K562 (cell line): ENCODE measurements at regions not wholly inside any gene's neighbourhood (a gene's known extent, or its start where the extent isn't known, plus 50 kb on each side); places are given as distances from the start of the nearest gene placed in this dataset.

Source experiments
- CREB5 ChIP-seq: fragments of 250-450 bp; sonication (Bioruptor Pico); IDR thresholded peaks from 2 replicates; pipeline ENCODE4 v1.5.0; 2020; ENCODE audit warnings: mild to moderate bottlenecking
- TEAD4 ChIP-seq, 2 experiments: sonication (generic) in 1 of 2; formaldehyde crosslinking in 1 of 2; IDR thresholded peaks; 2 replicates each; pipeline versions ENCODE4 v1.6.1 to v1.8.0; 2012 to 2022; ENCODE audit warnings: borderline replicate concordance in 1 of 2, inconsistent platforms in 1 of 2, low read length in 1 of 2, mild to moderate bottlenecking in 1 of 2, missing genetic modification reagents in 1 of 2
- ZNF717 ChIP-seq: fragments of 250-450 bp; sonication (Bioruptor Pico); IDR thresholded peaks from 2 replicates; pipeline ENCODE4 v1.5.0; 2021
- TF ChIP-seq, protein P1 (sequence below): fragments of 450-650 bp; IDR thresholded peaks from 2 replicates; pipeline ENCODE4 v1.6.1; 2016; ENCODE audit warnings: mild to moderate bottlenecking, moderate library complexity

DNA sequence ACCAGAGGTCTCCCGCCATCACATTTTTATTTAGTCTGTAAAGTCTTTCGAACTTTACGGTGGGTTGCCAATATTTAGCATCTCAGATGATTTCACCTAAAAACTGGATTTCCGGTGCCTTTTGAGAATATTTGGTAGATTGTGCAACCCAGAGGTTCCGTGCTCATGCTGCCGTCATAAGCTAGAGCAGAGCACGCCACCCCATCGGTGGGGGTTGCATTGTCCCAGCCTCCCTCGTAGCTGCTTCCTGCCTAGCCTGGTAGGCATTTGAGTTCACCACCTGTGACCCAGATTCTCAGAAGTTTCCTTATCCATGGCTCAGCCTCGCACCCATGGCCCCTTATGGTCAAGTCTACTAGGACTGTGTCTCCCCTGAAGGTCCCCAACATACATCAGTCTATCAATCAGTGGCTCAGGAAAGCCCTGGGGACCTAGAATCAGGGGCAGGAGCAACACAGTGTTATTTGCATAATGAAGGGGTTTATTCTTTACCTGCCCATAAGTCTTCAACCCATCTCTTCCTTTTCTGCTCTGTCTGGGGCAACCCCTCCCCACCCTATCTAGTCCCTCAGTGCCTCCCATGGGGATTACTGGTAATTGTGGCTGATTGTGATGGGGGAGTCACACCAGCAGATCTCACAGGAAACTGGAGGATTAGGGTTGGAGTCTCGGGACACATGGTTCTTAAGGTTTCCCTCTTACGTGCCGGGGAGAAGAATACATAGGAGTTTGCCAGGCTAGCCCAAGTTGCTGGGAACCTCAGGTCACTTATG lies 152.3 kb downstream of the PHETA1 start (continued):
- TF ChIP-seq, protein P1, sequence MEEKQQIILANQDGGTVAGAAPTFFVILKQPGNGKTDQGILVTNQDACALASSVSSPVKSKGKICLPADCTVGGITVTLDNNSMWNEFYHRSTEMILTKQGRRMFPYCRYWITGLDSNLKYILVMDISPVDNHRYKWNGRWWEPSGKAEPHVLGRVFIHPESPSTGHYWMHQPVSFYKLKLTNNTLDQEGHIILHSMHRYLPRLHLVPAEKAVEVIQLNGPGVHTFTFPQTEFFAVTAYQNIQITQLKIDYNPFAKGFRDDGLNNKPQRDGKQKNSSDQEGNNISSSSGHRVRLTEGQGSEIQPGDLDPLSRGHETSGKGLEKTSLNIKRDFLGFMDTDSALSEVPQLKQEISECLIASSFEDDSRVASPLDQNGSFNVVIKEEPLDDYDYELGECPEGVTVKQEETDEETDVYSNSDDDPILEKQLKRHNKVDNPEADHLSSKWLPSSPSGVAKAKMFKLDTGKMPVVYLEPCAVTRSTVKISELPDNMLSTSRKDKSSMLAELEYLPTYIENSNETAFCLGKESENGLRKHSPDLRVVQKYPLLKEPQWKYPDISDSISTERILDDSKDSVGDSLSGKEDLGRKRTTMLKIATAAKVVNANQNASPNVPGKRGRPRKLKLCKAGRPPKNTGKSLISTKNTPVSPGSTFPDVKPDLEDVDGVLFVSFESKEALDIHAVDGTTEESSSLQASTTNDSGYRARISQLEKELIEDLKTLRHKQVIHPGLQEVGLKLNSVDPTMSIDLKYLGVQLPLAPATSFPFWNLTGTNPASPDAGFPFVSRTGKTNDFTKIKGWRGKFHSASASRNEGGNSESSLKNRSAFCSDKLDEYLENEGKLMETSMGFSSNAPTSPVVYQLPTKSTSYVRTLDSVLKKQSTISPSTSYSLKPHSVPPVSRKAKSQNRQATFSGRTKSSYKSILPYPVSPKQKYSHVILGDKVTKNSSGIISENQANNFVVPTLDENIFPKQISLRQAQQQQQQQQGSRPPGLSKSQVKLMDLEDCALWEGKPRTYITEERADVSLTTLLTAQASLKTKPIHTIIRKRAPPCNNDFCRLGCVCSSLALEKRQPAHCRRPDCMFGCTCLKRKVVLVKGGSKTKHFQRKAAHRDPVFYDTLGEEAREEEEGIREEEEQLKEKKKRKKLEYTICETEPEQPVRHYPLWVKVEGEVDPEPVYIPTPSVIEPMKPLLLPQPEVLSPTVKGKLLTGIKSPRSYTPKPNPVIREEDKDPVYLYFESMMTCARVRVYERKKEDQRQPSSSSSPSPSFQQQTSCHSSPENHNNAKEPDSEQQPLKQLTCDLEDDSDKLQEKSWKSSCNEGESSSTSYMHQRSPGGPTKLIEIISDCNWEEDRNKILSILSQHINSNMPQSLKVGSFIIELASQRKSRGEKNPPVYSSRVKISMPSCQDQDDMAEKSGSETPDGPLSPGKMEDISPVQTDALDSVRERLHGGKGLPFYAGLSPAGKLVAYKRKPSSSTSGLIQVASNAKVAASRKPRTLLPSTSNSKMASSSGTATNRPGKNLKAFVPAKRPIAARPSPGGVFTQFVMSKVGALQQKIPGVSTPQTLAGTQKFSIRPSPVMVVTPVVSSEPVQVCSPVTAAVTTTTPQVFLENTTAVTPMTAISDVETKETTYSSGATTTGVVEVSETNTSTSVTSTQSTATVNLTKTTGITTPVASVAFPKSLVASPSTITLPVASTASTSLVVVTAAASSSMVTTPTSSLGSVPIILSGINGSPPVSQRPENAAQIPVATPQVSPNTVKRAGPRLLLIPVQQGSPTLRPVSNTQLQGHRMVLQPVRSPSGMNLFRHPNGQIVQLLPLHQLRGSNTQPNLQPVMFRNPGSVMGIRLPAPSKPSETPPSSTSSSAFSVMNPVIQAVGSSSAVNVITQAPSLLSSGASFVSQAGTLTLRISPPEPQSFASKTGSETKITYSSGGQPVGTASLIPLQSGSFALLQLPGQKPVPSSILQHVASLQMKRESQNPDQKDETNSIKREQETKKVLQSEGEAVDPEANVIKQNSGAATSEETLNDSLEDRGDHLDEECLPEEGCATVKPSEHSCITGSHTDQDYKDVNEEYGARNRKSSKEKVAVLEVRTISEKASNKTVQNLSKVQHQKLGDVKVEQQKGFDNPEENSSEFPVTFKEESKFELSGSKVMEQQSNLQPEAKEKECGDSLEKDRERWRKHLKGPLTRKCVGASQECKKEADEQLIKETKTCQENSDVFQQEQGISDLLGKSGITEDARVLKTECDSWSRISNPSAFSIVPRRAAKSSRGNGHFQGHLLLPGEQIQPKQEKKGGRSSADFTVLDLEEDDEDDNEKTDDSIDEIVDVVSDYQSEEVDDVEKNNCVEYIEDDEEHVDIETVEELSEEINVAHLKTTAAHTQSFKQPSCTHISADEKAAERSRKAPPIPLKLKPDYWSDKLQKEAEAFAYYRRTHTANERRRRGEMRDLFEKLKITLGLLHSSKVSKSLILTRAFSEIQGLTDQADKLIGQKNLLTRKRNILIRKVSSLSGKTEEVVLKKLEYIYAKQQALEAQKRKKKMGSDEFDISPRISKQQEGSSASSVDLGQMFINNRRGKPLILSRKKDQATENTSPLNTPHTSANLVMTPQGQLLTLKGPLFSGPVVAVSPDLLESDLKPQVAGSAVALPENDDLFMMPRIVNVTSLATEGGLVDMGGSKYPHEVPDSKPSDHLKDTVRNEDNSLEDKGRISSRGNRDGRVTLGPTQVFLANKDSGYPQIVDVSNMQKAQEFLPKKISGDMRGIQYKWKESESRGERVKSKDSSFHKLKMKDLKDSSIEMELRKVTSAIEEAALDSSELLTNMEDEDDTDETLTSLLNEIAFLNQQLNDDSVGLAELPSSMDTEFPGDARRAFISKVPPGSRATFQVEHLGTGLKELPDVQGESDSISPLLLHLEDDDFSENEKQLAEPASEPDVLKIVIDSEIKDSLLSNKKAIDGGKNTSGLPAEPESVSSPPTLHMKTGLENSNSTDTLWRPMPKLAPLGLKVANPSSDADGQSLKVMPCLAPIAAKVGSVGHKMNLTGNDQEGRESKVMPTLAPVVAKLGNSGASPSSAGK, result no peak
- no peak for TF ChIP-seq ZNF717 (CRISPR knock-in tag)
- TF ChIP-seq TEAD4 (IDR thresholded peaks at IDR 0.05; ENCODE audit: low read length), result no peak
- TF ChIP-seq TEAD4 (CRISPR knock-in tag; IDR thresholded peaks at IDR 0.05; ENCODE audit: borderline replicate concordance), result no peak
- no peak for TF ChIP-seq CREB5
